AG04449 (cell line): ENCODE measurements at regions not wholly inside any gene's neighbourhood (a gene's known extent, or its start where the extent isn't known, plus 50 kb on each side); places are given as distances from the start of the nearest gene placed in this dataset.
A peak's percentile ranks its signal among the peaks of the same experiment; 100 is the strongest.

Experiments
- CTCF ChIA-PET: fragments of 350-600 bp; formaldehyde crosslinking; extraction: SDS; loops from one replicate; lab custom pipeline; 2021; ENCODE audit warnings: antibody characterized with exemption; lab: Yijun Ruan, JAX
- POLR2A ChIA-PET: fragments of 400-600, 350-600 bp; formaldehyde crosslinking; extraction: SDS; loops from one replicate; lab custom pipeline; 2020; ENCODE audit warnings: antibody characterized with exemption, inconsistent platforms; lab: Yijun Ruan, JAX
- DNase-seq: peaks from one replicate; pipeline ENCODE4 v3.0.0-alpha.2; 2010; ENCODE audit warnings: low read depth, low spot score
- H3K4me3 ChIP-seq: 2 replicates; pipeline ENCODE4 v1.5.1; 2011; ENCODE audit warnings: low read depth, mild to moderate bottlenecking, control low read depth, low read length
- TF ChIP-seq, protein P1 (sequence below): IDR thresholded peaks from one replicate; pipeline ENCODE4 v1.5.1; 2011; ENCODE audit warnings: mild to moderate bottlenecking, moderate library complexity, low read length, control low read depth, inconsistent platforms; ENCODE audit not compliant: insufficient read depth; ENCODE audit errors: missing control alignments

DNA sequence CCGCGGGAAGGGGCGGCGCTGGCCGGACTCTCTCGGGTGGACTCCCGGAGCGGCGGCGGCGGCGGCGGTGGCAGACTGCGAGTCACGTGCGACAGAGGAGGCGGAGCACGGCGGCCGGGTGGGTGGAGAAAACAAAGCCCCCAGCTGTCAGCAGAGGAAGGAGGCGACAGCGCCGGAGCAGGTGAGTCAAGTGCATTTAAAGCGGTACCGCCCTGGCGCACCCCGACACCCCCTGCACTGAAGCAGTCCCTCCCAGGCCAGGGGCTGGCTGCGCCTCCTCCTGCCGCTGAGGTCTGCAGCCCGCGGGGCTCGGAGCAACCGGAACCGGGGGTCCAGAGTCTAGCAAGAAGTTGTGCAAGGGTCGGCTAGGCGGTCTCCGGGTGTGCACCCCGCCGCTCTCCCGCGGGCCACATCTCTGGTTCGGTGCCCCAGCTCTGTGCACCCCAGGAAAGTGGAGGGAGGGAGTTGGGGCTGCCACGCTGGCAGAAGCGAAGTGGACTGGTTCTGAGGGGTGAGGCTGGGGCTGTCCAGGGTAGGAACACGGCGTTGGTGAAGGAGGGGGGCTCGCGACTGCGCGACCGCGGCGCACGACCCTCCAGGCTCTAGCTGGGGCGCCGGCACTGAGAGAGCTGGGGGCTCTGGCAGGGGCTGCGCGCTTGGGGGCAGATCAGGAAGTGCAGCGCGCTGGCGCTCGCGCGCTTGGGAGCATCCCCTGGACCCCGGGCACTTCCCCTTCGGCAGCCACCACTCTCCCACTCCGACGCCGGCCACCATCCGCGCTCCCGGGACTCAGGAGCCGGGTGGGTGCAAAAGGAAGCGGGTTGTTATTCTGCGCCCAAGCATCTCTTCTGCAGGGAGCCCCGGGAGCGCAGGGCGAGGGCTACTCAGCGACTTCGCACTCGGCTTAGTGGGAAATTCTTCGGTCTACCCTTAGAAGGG, 64.0 kb upstream of the MAPRE2 start:
- TF ChIP-seq, protein P1, sequence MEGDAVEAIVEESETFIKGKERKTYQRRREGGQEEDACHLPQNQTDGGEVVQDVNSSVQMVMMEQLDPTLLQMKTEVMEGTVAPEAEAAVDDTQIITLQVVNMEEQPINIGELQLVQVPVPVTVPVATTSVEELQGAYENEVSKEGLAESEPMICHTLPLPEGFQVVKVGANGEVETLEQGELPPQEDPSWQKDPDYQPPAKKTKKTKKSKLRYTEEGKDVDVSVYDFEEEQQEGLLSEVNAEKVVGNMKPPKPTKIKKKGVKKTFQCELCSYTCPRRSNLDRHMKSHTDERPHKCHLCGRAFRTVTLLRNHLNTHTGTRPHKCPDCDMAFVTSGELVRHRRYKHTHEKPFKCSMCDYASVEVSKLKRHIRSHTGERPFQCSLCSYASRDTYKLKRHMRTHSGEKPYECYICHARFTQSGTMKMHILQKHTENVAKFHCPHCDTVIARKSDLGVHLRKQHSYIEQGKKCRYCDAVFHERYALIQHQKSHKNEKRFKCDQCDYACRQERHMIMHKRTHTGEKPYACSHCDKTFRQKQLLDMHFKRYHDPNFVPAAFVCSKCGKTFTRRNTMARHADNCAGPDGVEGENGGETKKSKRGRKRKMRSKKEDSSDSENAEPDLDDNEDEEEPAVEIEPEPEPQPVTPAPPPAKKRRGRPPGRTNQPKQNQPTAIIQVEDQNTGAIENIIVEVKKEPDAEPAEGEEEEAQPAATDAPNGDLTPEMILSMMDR: no peak
- ChIA-PET CTCF (interaction anchor here (1.0 kb wide), 1 partner anchor 29 kb away, joined by 4 read pairs; no protein-coding TSS in a partner anchor), POLR2A (no interaction called here)
- no peak for DNase-seq
- peak overlapping the region; percentile 64 for H3K4me3 ChIP-seq

DNA sequence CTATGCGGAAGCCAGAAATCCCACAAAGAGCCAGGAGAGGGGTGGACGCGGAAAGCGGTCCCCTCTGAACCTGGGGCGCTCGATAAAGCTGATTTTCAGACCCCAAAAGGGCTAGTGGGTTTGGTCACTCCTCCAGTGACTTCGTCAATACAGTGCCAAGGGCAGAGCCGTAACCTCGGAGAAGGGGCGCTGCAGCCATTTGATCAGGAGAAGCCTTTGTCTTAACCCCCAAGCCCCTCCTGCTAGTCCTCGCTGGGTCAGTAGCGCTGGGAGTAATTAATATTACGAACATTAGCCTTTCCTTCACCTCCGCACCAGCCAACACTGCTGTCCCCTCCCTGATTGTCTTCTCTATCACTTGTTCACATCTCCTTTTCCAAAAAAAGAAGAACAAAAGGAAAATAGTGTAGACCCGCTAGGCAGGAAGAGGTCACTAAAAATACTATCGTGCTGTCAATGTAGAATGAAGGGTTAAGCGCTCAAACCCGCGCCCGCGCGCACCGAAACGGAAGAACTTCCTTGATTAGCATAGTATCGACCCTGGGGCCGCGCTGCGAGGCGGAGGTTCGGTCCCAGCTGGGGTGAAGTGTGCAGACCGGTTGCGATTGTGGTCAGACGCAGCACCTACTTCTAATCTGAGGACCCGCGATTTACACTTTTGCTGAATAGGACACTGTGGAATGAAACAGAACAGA, 63.2 kb upstream of the MAPRE2 start:
- CTCF ChIA-PET: interaction anchor here (0.7 kb wide), 1 partner anchor 166 kb away, joined by 3 read pairs; no protein-coding TSS in a partner anchor
- POLR2A ChIA-PET: no interaction called here
- DNase-seq: no peak
- TF ChIP-seq, protein P1: no peak
- peak overlapping the region; percentile 64 for H3K4me3 ChIP-seq

DNA sequence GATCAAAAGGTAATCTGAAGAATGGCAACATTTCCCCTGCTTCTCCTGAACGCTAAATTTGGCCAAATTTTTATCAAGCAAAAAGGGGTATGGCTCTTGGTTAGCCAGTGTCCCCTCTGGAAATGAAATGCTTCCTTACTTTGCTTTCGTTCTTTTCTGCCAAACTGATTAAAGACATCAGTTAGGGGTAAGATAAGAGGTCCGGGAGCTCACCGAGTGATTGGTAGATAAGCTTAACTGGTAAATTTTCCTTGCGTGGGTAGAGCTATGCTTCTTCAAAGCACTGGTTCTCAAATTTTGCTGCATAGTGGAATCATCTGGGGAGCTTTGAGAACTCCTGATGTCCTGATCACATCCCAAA, 62.7 kb upstream of the MAPRE2 start:
- TF ChIP-seq, protein P1: no peak
- DNase-seq: no peak
- ChIA-PET CTCF (interaction anchor here (0.7 kb wide), 1 partner anchor 165 kb away, joined by 3 read pairs; no protein-coding TSS in a partner anchor), POLR2A (no interaction called here)
- peak overlapping the region; percentile 64 for H3K4me3 ChIP-seq

DNA sequence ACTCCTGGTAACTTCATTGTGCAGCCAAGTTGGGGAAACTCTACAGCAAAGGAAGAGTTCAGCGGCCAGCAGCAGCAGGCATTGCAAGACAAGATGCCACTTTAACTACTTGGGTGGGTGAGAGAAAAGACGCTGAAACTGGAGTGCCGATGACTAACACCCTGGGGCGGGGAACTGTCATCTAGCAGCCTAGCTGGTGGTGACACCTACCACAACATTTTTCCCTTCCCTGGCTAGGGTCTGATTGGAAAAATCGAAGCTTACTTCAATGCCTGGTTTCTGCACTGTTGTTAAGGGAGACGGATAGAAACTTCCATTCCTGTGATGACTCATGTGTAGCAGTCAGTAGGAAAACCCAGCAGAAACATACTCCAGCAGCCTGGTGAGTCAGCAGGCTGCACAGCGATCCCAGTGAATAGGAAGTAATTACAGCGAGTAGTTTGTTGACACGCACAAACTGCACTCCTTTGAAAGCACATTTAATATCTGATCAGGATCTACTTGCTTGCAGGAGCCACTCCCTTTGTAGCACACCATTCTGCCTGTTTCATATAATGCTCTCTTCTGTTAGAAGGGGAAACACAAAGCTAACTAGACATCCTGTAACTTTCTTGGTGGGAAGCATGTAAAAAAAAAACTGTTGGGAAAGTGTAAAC, 62.1 kb upstream of the MAPRE2 start:
- TF ChIP-seq, protein P1: no peak
- POLR2A ChIA-PET: no interaction called here
- CTCF ChIA-PET: interaction anchor here (0.7 to 1.0 kb wide), 4 partner anchors 9 to 166 kb away, joined by 3 to 4 read pairs (median 4); no protein-coding TSS in a partner anchor
- H3K4me3 ChIP-seq: peak overlapping the region; percentile 64
- peak; percentile 78 for DNase-seq

DNA sequence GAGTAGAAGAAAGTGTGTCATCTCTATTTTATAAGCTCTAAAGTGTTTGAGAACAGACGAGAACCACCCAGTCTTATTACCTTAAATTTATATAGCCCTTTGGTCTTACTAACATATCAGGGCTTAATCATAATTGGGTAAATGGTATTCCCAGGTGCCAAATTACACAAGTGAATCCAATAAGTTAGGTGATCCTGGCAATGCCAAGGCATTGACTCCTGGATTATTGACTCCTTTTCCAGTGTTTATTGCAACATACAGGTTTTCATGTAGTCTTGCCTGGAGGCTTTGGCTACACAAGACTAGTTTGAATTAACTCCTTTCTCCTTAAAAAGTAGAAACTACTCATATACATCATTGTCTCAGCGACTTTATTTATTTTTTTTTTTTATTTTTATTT, 59.7 kb upstream of the MAPRE2 start:
- DNase-seq: no peak
- TF ChIP-seq, protein P1: no peak
- ChIA-PET POLR2A (no interaction called here), CTCF (no interaction called here)
- H3K4me3 ChIP-seq: no peak overlapping the region
